ENCODE measurements at regions not wholly inside any gene's neighbourhood (a gene's known extent, or its start where the extent isn't known, plus 50 kb on each side); places are given as distances from the start of the nearest gene placed in this dataset.
A peak's percentile ranks its signal among the peaks of the same experiment; 100 is the strongest.

DNA sequence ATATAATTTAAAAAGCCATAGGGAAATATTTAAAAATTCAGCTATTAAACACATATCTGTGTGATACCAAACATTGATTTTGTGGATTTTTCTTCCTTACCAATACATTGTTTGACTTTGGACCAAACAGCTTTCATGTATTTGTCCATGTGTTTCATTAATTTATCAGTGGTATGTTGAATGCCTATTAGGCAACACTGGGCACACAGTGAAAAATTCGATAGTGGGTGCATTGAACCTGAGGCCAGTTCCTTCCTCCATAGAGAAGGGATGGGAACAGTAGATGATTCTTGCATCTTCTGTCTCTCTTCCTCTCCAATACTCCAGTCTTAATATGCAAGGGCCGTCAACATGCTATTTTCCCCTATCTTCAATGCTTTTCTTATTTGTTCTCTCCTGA, 110.2 kb upstream of the NR3C1 start:
- intact Hi-C loops (cut with DNase I; ENCODE audit: low total_unique reads): no loop called here
- H3K36me3 ChIP-seq: no peaks in the 10 kb centered on the region
- WGBS, 5 donors: 89 to 98% (median 95%) methylated on average over 2 of the region's 2 CpGs
- TF ChIP-seq EP300 (IDR thresholded peaks at IDR 0.05): no peak
- TF ChIP-seq POLR2AphosphoS5 (IDR thresholded peaks at IDR 0.05): no peak
- no peak for TF ChIP-seq POLR2A (IDR thresholded peaks at IDR 0.05)
- TF ChIP-seq CTCF (IDR thresholded peaks at IDR 0.05): no peak
- H3K4me3 ChIP-seq: no peak overlapping the region
- no peak overlapping the region for H3K27ac ChIP-seq
- no peaks in the 10 kb centered on the region for H3K27me3 ChIP-seq
- DNase-seq: no peak
- no peaks in the 10 kb centered on the region for H3K9me3 ChIP-seq
- H3K4me1 ChIP-seq: no peaks in the 10 kb centered on the region

GRCh38 chr5:143511736-143512135, 108.2 kb upstream of the NR3C1 start:
- no peak overlapping the region for H3K4me3 ChIP-seq
- intact Hi-C loops (cut with DNase I; ENCODE audit: low total_unique reads): no loop called here
- TF ChIP-seq POLR2AphosphoS5 (IDR thresholded peaks at IDR 0.05) (no peak), EP300 (IDR thresholded peaks at IDR 0.05) (no peak), POLR2A (IDR thresholded peaks at IDR 0.05) (no peak), CTCF (IDR thresholded peaks at IDR 0.05) (no peak)
- H3K9me3 ChIP-seq: no peaks in the 10 kb centered on the region
- DNase-seq: no peak
- H3K27me3 ChIP-seq: no peaks in the 10 kb centered on the region
- no peak overlapping the region for H3K27ac ChIP-seq
- H3K36me3 ChIP-seq: no peaks in the 10 kb centered on the region
- peaks cover 0 to 14% (median 8%) of the 10 kb centered on the region in 4 donors for H3K4me1 ChIP-seq

- no peak overlapping the region for H3K4me3 ChIP-seq
- no peaks in the 10 kb centered on the region for H3K36me3 ChIP-seq
- H3K27me3 ChIP-seq: no peaks in the 10 kb centered on the region
- 87 to 100% (median 90%) methylated on average over 3 of the region's 3 CpGs for whole genome bisulfite sequencing, 5 donors
- no peak for DNase-seq
- H3K4me1 ChIP-seq: peaks cover 0 to 20% (median 13%) of the 10 kb centered on the region in 4 donors
- H3K27ac ChIP-seq: no peak overlapping the region
- no peaks in the 10 kb centered on the region for H3K9me3 ChIP-seq
- intact Hi-C loops (cut with DNase I; ENCODE audit: low total_unique reads): no loop called here
- TF ChIP-seq CTCF (IDR thresholded peaks at IDR 0.05) (no peak), POLR2A (IDR thresholded peaks at IDR 0.05) (no peak), EP300 (IDR thresholded peaks at IDR 0.05) (no peak), POLR2AphosphoS5 (IDR thresholded peaks at IDR 0.05) (no peak)
Measured at GRCh38 chr5:143509758-143510221, 106.3 kb upstream of the NR3C1 start.

DNA sequence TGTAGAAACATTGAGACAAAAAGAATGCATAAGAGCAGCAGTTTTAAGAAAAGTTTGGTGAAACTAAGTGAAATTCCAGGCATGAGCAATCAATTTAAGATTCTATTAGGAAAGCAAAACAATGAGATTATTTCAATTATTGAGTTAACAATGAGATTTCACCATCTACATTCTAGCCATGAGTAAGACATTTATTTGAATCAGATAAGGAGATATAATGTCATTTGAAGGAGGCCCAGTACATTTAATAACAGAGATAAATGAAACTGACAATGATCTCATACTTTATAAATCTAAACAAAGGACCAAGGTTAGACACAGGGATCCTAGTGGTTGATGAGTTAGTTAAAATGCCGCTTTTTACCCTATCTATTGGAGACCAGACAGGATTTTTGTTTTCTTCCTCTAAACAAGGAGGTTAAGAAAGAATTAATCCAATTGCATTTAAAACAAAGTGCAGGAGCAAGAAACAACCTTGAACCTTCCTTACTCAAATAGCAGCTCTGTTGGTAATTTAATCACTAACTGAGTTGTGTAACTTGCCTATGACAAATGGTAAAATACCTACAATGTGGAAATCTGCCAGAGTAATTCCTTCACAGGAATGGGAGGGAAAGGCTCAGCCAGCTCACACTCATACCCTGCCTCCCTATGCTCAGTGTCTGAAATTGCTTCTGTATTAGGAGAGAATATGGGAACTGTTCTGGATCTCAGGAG, 103.5 kb upstream of the NR3C1 start:
- Histone ChIP-seq H3K27ac (peak overlapping the region in 4 of 5 donors; percentile 20 to 68 (median 48)), H3K27me3 (no peaks in the 10 kb centered on the region), H3K36me3 (no peaks in the 10 kb centered on the region), H3K9me3 (no peaks in the 10 kb centered on the region), H3K4me3 (no peak overlapping the region), H3K4me1 (peaks cover 0 to 20% (median 13%) of the 10 kb centered on the region in 4 donors)
- DNase-seq: peak in 1 of 2 donors; percentile 84
- TF ChIP-seq CTCF (IDR thresholded peaks at IDR 0.05) (no peak), POLR2AphosphoS5 (IDR thresholded peaks at IDR 0.05) (peak in 1 of 3 donors; percentile 60)
- intact Hi-C loops (cut with DNase I; ENCODE audit: low total_unique reads): no loop called here
- WGBS, 5 donors: 39 to 77% (median 65%) methylated on average over 1 of the region's 1 CpG
